ENCODE measurements at regions not wholly inside any gene's neighbourhood (a gene's known extent, or its start where the extent isn't known, plus 50 kb on each side); places are given as distances from the start of the nearest gene placed in this dataset.

DNA sequence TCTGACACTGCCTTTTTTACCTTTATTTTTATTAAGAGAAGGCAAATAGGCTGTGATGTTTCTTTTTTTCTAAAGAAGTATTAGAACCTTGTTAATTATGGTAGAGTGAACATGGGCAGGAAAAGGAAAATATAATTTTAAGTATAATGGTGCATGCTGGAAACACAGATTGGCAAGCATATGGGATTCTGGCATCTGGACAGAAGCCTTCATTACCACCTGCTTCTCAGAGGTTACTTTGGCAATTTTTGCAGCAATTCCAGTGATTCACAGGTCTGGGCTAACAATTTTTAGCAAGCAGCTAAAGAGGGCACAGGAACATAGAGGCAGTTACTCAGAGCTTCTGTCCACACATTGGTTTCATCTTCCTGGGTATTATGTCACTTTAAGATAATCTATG is 258.3 kb downstream of the DIPK2A start:
- TF ChIP-seq CTCF (IDR thresholded peaks at IDR 0.05) (no peak), POLR2AphosphoS5 (IDR thresholded peaks at IDR 0.05) (no peak), EP300 (IDR thresholded peaks at IDR 0.05) (no peak)
